ENCODE measurements at regions not wholly inside any gene's neighbourhood (a gene's known extent, or its start where the extent isn't known, plus 50 kb on each side); places are given as distances from the start of the nearest gene placed in this dataset.

DNA sequence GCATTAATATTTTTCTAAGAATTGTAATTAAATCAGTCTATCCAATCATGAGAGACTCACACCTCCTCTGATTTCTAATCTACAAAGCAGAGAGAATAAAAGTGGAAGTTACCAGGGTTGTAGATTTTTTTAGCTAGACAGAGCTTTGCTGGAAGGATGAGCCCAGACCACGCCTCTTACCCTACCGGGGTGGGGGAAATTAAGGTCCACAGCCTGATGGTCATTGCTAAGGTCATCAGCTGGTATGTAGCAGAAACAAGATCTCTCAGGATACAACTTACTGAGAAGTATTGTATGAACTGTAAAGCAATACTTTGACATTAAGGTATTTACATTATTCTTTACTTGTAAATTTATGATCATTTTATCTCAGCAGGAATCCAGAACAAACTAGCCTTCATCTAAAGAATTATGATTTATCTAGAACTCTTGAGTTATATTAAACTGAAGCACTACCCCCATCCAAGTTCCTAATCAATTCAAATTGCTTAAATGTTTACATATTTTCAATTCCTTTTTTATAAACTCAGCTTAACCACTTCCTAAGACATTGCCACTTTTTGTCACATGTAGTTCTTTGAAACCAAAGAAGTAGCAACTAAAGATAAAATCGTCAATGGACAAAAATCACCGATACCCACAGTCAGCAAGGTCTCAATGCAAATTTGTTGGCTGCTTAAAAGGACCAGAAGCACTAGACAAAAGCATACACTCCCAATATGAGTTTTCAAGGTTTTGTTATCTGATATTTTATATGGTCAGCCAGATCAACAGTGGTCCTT lies 225.8 kb upstream of the DAPK1 start:
- 50% methylated on average over 4 of the region's 4 CpGs for WGBS (ENCODE audit: insufficient coverage)
- peaks cover 52 to 55% of the 10 kb centered on the region in 2 donors for H3K4me1 Mint-ChIP-seq

DNA sequence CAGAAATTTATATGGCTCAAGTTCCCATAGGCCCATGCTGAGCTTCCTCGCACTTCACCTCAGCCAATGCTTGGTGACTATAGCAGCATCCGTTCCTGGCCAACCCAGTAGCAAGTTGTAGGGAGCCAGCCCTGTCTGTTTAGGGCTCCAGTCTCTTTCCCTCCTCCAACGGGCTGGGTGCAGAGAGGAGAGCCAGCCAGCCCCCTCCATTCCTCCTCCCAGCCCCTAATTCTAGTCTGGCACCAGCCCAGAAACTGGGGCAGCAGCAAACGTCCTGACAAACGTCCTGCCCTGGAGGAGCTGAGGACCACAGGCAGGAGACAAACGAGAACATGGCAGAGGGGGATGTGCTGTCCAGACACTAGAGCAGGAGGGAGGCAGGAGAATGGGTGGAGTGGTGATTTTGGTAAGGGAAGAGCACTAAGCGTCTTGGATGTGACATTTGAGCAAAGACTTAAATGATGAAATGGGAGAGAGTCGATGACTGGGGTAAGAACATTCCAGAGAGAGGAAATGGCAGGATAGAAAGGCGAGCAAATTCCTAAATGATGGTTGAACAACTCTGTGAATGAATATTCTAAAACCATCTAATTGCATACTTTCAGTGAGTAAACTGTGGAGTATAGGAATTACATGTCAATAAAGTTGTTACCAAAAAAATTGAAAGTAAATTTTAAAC lies 222.5 kb upstream of the DAPK1 start:
- H3K27ac ChIP-seq (ENCODE audit: low read length): no peak overlapping the region
- H3K9me3 ChIP-seq (ENCODE audit: control insufficient read depth, insufficient read depth, low read length): no peaks in the 10 kb centered on the region
- no peak overlapping the region for H3K4me3 ChIP-seq (ENCODE audit: low read length)
- peaks cover 78% of the 10 kb centered on the region in 2 donors for H3K4me1 Mint-ChIP-seq
- peaks cover 32% of the 10 kb centered on the region for H3K27me3 ChIP-seq (ENCODE audit: control insufficient read depth, insufficient read depth, low read length)
- no peaks in the 10 kb centered on the region for H3K9me3 Mint-ChIP-seq
- H3K36me3 Mint-ChIP-seq: no peaks in the 10 kb centered on the region
- DNase-seq (no peak), ATAC-seq (no peak)
- peak overlapping the region; percentile 51 to 88 for H3K27ac Mint-ChIP-seq
- peak overlapping the region; percentile 72 for H3K4me3 Mint-ChIP-seq
- TF ChIP-seq, protein P1, sequence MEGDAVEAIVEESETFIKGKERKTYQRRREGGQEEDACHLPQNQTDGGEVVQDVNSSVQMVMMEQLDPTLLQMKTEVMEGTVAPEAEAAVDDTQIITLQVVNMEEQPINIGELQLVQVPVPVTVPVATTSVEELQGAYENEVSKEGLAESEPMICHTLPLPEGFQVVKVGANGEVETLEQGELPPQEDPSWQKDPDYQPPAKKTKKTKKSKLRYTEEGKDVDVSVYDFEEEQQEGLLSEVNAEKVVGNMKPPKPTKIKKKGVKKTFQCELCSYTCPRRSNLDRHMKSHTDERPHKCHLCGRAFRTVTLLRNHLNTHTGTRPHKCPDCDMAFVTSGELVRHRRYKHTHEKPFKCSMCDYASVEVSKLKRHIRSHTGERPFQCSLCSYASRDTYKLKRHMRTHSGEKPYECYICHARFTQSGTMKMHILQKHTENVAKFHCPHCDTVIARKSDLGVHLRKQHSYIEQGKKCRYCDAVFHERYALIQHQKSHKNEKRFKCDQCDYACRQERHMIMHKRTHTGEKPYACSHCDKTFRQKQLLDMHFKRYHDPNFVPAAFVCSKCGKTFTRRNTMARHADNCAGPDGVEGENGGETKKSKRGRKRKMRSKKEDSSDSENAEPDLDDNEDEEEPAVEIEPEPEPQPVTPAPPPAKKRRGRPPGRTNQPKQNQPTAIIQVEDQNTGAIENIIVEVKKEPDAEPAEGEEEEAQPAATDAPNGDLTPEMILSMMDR (IDR thresholded peaks at IDR 0.05): no peak
- no peaks in the 10 kb centered on the region for H3K36me3 ChIP-seq (ENCODE audit: control insufficient read depth, insufficient read depth, low read length)
- intact Hi-C loops (cut with micrococcal nuclease): no loop called here
- peaks cover 33% of the 10 kb centered on the region for H3K4me1 ChIP-seq (ENCODE audit: control insufficient read depth, insufficient read depth, low read length)
- H3K27me3 Mint-ChIP-seq (ENCODE audit: low read depth in 2 of 2): peaks cover 14 to 40% of the 10 kb centered on the region in 2 donors
- 79% methylated on average over 8 of the region's 9 CpGs for WGBS (ENCODE audit: insufficient coverage)

More for the DNA sequence above, 225.8 kb upstream of the DAPK1 start:
- H3K36me3 Mint-ChIP-seq: no peaks in the 10 kb centered on the region
- Histone ChIP-seq H3K27me3 (ENCODE audit: control insufficient read depth, insufficient read depth, low read length) (peaks cover 35% of the 10 kb centered on the region), H3K4me1 (ENCODE audit: control insufficient read depth, insufficient read depth, low read length) (peaks cover 26% of the 10 kb centered on the region), H3K36me3 (ENCODE audit: control insufficient read depth, insufficient read depth, low read length) (no peaks in the 10 kb centered on the region), H3K27ac (ENCODE audit: low read length) (no peak overlapping the region), H3K4me3 (ENCODE audit: low read length) (no peak overlapping the region), H3K9me3 (ENCODE audit: control insufficient read depth, insufficient read depth, low read length) (no peaks in the 10 kb centered on the region)
- ATAC-seq (peak in 2 of 3 donors; percentile 21 to 37), DNase-seq (peak in 1 of 2 donors; percentile 34)
- TF ChIP-seq, protein P1 (IDR thresholded peaks at IDR 0.05): no peak
- H3K27ac Mint-ChIP-seq: peak overlapping the region; percentile 50 to 65
- H3K9me3 Mint-ChIP-seq: no peaks in the 10 kb centered on the region
- peak overlapping the region; percentile 74 for H3K4me3 Mint-ChIP-seq
- intact Hi-C loops (cut with micrococcal nuclease): no loop called here
- peaks cover 27 to 35% of the 10 kb centered on the region in 2 donors for H3K27me3 Mint-ChIP-seq (ENCODE audit: low read depth in 2 of 2)

DNA sequence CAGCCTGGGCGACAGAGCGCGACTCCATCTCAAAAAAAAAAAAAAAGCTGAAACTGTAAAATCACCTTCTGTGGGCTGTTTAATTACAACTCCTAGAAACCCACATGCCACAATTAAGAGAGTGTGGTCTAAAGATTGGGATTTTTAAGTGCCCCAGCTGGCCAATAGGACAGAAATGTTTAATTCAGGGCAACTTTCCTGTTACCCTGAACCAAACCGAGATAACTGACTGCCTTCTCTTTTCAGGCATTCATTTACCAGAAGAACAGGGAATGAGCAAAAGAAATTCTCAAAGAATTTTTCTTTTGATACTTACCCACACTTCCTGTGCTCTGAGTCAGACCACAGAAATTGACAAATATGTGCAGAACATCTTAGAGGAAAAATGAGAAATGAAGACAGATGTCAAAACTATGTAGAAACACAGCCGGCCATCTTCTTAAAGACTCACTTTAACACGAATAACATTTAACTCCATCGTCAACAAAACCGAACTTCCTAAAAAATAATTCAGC lies 221.3 kb upstream of the DAPK1 start:
- Mint-ChIP-seq H3K36me3 (no peaks in the 10 kb centered on the region), H3K27me3 (ENCODE audit: low read depth in 2 of 2) (peaks cover 10 to 39% of the 10 kb centered on the region in 2 donors), H3K27ac (peak overlapping the region; percentile 83 to 88), H3K4me3 (peak overlapping the region; percentile 72), H3K9me3 (no peaks in the 10 kb centered on the region), H3K4me1 (peaks cover 66 to 72% of the 10 kb centered on the region in 2 donors)
- TF ChIP-seq, protein P1 (IDR thresholded peaks at IDR 0.05): no peak
- intact Hi-C loops (cut with micrococcal nuclease): no loop called here
- no peak overlapping the region for H3K27ac ChIP-seq (ENCODE audit: low read length)
- H3K4me3 ChIP-seq (ENCODE audit: low read length): no peak overlapping the region
- no peaks in the 10 kb centered on the region for H3K9me3 ChIP-seq (ENCODE audit: control insufficient read depth, insufficient read depth, low read length)
- peaks cover 29% of the 10 kb centered on the region for H3K4me1 ChIP-seq (ENCODE audit: control insufficient read depth, insufficient read depth, low read length)
- WGBS (ENCODE audit: insufficient coverage): 35% methylated on average over 8 of the region's 8 CpGs
- H3K27me3 ChIP-seq (ENCODE audit: control insufficient read depth, insufficient read depth, low read length): peaks cover 24% of the 10 kb centered on the region
- ATAC-seq: peak; percentile 51 to 65 (median 62)
- peak in 1 of 2 donors; percentile 44 for DNase-seq
- no peaks in the 10 kb centered on the region for H3K36me3 ChIP-seq (ENCODE audit: control insufficient read depth, insufficient read depth, low read length)
